HG02623 (cell line): ENCODE measurements at regions not wholly inside any gene's neighbourhood (a gene's known extent, or its start where the extent isn't known, plus 50 kb on each side); places are given as distances from the start of the nearest gene placed in this dataset.
"Not testable (repeated sequence)": the region's sequence is repeated elsewhere in the genome, so short reads cannot be mapped to it uniquely, and the experiment has no call there.

Source experiments
- ATAC-seq: cut with Tn5 transposase; IDR thresholded peaks from one replicate; pipeline ENCODE4 v1.9.1; 2021; ENCODE audit warnings: moderate library complexity; ENCODE audit not compliant: unreplicated experiment

- ATAC-seq, result no peak
These were observed 80.5 kb downstream of the ZIC3 start for GRCh38 chrX:137646472-137646871.

- ATAC-seq, result no peak
These were observed 85.7 kb downstream of the ZIC3 start for GRCh38 chrX:137651647-137652046.

GRCh38 chrX:137652086-137652485, 86.2 kb downstream of the ZIC3 start:
- no peak for ATAC-seq

- no peak for ATAC-seq
These were observed 88.6 kb downstream of the ZIC3 start for GRCh38 chrX:137654481-137654880.

GRCh38 chrX:137667776-137668175, 101.8 kb downstream of the ZIC3 start:
- no peak for ATAC-seq

GRCh38 chrX:137684591-137684990, 118.7 kb downstream of the ZIC3 start:
- ATAC-seq, result no peak

GRCh38 chrX:137695417-137695816, 129.5 kb downstream of the ZIC3 start:
- ATAC-seq, result no peak

GRCh38 chrX:137707348-137707747, 141.4 kb downstream of the ZIC3 start:
- no peak for ATAC-seq

GRCh38 chrX:137742846-137743245, 176.9 kb downstream of the ZIC3 start:
- no peak for ATAC-seq

- no peak for ATAC-seq
These were observed 177.5 kb downstream of the ZIC3 start for GRCh38 chrX:137743414-137743813.

- ATAC-seq, result no peak
These were observed 180.4 kb downstream of the ZIC3 start for GRCh38 chrX:137746289-137746688.

GRCh38 chrX:137747244-137748043, 181.5 kb downstream of the ZIC3 start:
- no peak for ATAC-seq

- no peak for ATAC-seq
These were observed 182.9 kb downstream of the ZIC3 start for GRCh38 chrX:137748827-137749226.

- no peak for ATAC-seq
These were observed 183.3 kb downstream of the ZIC3 start for GRCh38 chrX:137749246-137749645.

GRCh38 chrX:137771537-137771936, 205.6 kb downstream of the ZIC3 start:
- ATAC-seq, result no peak

- no peak for ATAC-seq
These were observed 226.3 kb downstream of the ZIC3 start for GRCh38 chrX:137792214-137792613.

GRCh38 chrX:137797926-137798325, 232.0 kb downstream of the ZIC3 start:
- ATAC-seq, result not testable (repeated sequence)

- ATAC-seq, result no peak
These were observed 257.3 kb downstream of the ZIC3 start for GRCh38 chrX:137823257-137823656.

GRCh38 chrX:137847376-137847775, 281.4 kb downstream of the ZIC3 start:
- no peak for ATAC-seq

GRCh38 chrX:137848266-137848905, 282.5 kb downstream of the ZIC3 start:
- ATAC-seq, result no peak

- no peak for ATAC-seq
These were observed 286.6 kb downstream of the ZIC3 start for GRCh38 chrX:137852502-137852901.

- no peak for ATAC-seq
These were observed 289.6 kb downstream of the ZIC3 start for GRCh38 chrX:137855490-137855889.
